HepG2 (cell line): ENCODE measurements at regions not wholly inside any gene's neighbourhood (a gene's known extent, or its start where the extent isn't known, plus 50 kb on each side); places are given as distances from the start of the nearest gene placed in this dataset.

Source experiments
- ARNT2 ChIP-seq: sonication (generic); formaldehyde crosslinking; IDR thresholded peaks from 2 replicates; pipeline ENCODE4 v1.8.0; 2022; ENCODE audit warnings: mild to moderate bottlenecking, low read depth, missing genetic modification reagents, moderate library complexity
- BRCA1 ChIP-seq: sonication (generic); formaldehyde crosslinking; IDR thresholded peaks from 2 replicates; pipeline ENCODE4 v1.4.0; 2020; ENCODE audit warnings: missing genetic modification reagents
- FOXA3 ChIP-seq: IDR thresholded peaks from 2 replicates; pipeline ENCODE4 v1.6.1; 2016; ENCODE audit warnings: missing genetic modification reagents, missing compliant biosample characterization
- GTF2F1 ChIP-seq: fragments of 150-350 bp; IDR thresholded peaks from 2 replicates; pipeline ENCODE4 v1.6.1; 2014; ENCODE audit warnings: low read length
- HNRNPUL1 ChIP-seq: fragments of 200-400 bp; formaldehyde crosslinking; IDR thresholded peaks from 2 replicates; pipeline ENCODE4 v1.6.1; 2017; ENCODE audit warnings: low read depth, mild to moderate bottlenecking, low read length, moderate library complexity
- MYNN ChIP-seq: sonication (generic); formaldehyde crosslinking; IDR thresholded peaks from 2 replicates; pipeline ENCODE4 v1.4.0; 2020; ENCODE audit warnings: mild to moderate bottlenecking, low read depth, missing genetic modification reagents
- PRMT3 ChIP-seq: sonication (generic); formaldehyde crosslinking; IDR thresholded peaks from 2 replicates; pipeline ENCODE4 v1.8.1; 2022; ENCODE audit warnings: low read depth, mild to moderate bottlenecking, moderate library complexity, missing genetic modification reagents, borderline replicate concordance
- SMYD3 ChIP-seq: sonication (generic); formaldehyde crosslinking; IDR thresholded peaks from 2 replicates; pipeline ENCODE4 v1.8.1; 2023; ENCODE audit warnings: mild to moderate bottlenecking, missing genetic modification reagents
- SOX5 ChIP-seq: IDR thresholded peaks from 2 replicates; pipeline ENCODE4 v1.6.1; 2016; ENCODE audit warnings: borderline replicate concordance
- STAG1 ChIP-seq: sonication (generic); formaldehyde crosslinking; IDR thresholded peaks from 2 replicates; pipeline ENCODE4 v1.4.0; 2020; ENCODE audit warnings: missing genetic modification reagents
- TSC22D2 ChIP-seq: sonication (generic); formaldehyde crosslinking; IDR thresholded peaks from 2 replicates; pipeline ENCODE4 v1.5.1; 2020; ENCODE audit warnings: missing genetic modification reagents, mild to moderate bottlenecking, borderline replicate concordance
- ZBTB42 ChIP-seq: sonication (generic); formaldehyde crosslinking; IDR thresholded peaks from 2 replicates; pipeline ENCODE4 v1.5.0; 2020; ENCODE audit warnings: mild to moderate bottlenecking, missing genetic modification reagents
- ZBTB7A ChIP-seq: sonication (generic); formaldehyde crosslinking; IDR thresholded peaks from 2 replicates; pipeline ENCODE4 v1.8.0; 2022; ENCODE audit warnings: mild to moderate bottlenecking, missing genetic modification reagents
- ZNF333 ChIP-seq: sonication (generic); formaldehyde crosslinking; IDR thresholded peaks from 2 replicates; pipeline ENCODE4 v1.4.0; 2020; ENCODE audit warnings: mild to moderate bottlenecking, missing genetic modification reagents, borderline replicate concordance
- ZNF543 ChIP-seq: sonication (generic); formaldehyde crosslinking; IDR thresholded peaks from 2 replicates; pipeline ENCODE4 v1.4.0; 2020; ENCODE audit warnings: mild to moderate bottlenecking, missing genetic modification reagents
- ZNF674 ChIP-seq: sonication (generic); formaldehyde crosslinking; IDR thresholded peaks from 2 replicates; pipeline ENCODE4 v1.5.0; 2020; ENCODE audit warnings: low read depth, mild to moderate bottlenecking, missing genetic modification reagents
- TF ChIP-seq, protein P1 (sequence below): sonication (generic); formaldehyde crosslinking; IDR thresholded peaks from 2 replicates; pipeline ENCODE4 v1.4.0; 2020; ENCODE audit warnings: mild to moderate bottlenecking, missing genetic modification reagents
- TF ChIP-seq, protein P2 (sequence below): sonication (generic); formaldehyde crosslinking; IDR thresholded peaks from 2 replicates; pipeline ENCODE4 v1.9.0; 2021; ENCODE audit warnings: missing genetic modification reagents, mild to moderate bottlenecking, borderline replicate concordance
- TF ChIP-seq, protein P3 (sequence below): sonication (generic); formaldehyde crosslinking; IDR thresholded peaks from 2 replicates; pipeline ENCODE4 v1.4.0; 2020; ENCODE audit warnings: missing genetic modification reagents, borderline replicate concordance
- TF ChIP-seq, protein P4 (sequence below): sonication (generic); formaldehyde crosslinking; IDR thresholded peaks from 2 replicates; pipeline ENCODE4 v1.5.0; 2020; ENCODE audit warnings: mild to moderate bottlenecking, missing genetic modification reagents
- TF ChIP-seq, protein P5 (sequence below): IDR thresholded peaks from 2 replicates; pipeline ENCODE4 v1.6.1; 2016; ENCODE audit warnings: control low read depth

DNA sequence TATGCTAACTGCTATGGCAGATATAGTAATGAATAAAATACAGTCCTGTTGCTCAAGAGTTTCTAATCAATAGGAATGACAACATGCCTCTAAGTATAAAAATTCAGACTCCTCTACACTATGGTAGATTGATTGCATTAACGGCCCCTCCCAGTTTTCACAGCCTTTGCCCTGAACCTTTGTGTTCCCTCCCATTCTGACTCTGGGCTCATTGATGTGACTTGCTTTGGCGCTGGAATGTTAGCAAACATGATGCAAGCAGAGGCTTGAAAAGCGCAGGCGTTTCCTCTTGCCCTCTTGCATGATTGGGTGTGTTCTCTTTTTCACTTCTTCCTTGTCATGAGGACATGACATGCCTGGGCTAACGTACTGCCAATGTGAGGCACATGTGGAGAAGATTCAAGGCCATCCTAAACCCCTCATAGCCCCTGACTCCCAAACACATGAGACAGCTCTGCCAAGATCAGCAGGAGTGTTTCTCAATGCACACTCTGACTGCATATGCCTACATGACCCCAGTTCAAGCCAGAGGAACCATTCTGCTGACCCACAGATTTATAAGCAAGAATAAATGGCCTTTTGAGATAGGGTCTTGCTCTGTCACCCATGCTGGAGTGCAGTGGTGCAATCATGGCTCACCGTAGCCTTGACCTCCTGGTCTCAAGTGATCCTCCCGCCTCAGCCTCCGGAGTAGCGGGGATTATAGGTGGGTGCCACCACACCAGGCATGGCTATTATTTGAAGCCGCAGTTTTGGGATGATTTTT is 49.7 kb upstream of the CD28 start (continued):
- TF ChIP-seq, protein P1, sequence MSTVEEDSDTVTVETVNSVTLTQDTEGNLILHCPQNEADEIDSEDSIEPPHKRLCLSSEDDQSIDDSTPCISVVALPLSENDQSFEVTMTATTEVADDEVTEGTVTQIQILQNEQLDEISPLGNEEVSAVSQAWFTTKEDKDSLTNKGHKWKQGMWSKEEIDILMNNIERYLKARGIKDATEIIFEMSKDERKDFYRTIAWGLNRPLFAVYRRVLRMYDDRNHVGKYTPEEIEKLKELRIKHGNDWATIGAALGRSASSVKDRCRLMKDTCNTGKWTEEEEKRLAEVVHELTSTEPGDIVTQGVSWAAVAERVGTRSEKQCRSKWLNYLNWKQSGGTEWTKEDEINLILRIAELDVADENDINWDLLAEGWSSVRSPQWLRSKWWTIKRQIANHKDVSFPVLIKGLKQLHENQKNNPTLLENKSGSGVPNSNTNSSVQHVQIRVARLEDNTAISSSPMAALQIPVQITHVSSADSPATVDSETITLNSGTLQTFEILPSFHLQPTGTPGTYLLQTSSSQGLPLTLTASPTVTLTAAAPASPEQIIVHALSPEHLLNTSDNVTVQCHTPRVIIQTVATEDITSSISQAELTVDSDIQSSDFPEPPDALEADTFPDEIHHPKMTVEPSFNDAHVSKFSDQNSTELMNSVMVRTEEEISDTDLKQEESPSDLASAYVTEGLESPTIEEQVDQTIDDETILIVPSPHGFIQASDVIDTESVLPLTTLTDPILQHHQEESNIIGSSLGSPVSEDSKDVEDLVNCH: no peak
- TF ChIP-seq, protein P2, sequence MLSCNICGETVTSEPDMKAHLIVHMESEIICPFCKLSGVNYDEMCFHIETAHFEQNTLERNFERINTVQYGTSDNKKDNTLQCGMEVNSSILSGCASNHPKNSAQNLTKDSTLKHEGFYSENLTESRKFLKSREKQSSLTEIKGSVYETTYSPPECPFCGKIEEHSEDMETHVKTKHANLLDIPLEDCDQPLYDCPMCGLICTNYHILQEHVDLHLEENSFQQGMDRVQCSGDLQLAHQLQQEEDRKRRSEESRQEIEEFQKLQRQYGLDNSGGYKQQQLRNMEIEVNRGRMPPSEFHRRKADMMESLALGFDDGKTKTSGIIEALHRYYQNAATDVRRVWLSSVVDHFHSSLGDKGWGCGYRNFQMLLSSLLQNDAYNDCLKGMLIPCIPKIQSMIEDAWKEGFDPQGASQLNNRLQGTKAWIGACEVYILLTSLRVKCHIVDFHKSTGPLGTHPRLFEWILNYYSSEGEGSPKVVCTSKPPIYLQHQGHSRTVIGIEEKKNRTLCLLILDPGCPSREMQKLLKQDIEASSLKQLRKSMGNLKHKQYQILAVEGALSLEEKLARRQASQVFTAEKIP (CRISPR knock-in tag): no peak
- no peak for TF ChIP-seq STAG1 (CRISPR knock-in tag)
- no peak for TF ChIP-seq BRCA1 (CRISPR knock-in tag)
- no peak for TF ChIP-seq TSC22D2
- no peak for TF ChIP-seq ZNF674 (CRISPR knock-in tag)
- TF ChIP-seq, protein P3, sequence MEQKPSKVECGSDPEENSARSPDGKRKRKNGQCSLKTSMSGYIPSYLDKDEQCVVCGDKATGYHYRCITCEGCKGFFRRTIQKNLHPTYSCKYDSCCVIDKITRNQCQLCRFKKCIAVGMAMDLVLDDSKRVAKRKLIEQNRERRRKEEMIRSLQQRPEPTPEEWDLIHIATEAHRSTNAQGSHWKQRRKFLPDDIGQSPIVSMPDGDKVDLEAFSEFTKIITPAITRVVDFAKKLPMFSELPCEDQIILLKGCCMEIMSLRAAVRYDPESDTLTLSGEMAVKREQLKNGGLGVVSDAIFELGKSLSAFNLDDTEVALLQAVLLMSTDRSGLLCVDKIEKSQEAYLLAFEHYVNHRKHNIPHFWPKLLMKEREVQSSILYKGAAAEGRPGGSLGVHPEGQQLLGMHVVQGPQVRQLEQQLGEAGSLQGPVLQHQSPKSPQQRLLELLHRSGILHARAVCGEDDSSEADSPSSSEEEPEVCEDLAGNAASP (CRISPR knock-in tag): peak; percentile 47; the same call in 1 of the 2 replicates
- 0 out of 2 replicates have a peak, but pooled peaks have one; percentile 37 for TF ChIP-seq ZBTB7A (CRISPR knock-in tag)
- 0 out of 2 replicates have a peak, but pooled peaks have one; percentile 60 for TF ChIP-seq PRMT3 (CRISPR knock-in tag)
- TF ChIP-seq, protein P4, sequence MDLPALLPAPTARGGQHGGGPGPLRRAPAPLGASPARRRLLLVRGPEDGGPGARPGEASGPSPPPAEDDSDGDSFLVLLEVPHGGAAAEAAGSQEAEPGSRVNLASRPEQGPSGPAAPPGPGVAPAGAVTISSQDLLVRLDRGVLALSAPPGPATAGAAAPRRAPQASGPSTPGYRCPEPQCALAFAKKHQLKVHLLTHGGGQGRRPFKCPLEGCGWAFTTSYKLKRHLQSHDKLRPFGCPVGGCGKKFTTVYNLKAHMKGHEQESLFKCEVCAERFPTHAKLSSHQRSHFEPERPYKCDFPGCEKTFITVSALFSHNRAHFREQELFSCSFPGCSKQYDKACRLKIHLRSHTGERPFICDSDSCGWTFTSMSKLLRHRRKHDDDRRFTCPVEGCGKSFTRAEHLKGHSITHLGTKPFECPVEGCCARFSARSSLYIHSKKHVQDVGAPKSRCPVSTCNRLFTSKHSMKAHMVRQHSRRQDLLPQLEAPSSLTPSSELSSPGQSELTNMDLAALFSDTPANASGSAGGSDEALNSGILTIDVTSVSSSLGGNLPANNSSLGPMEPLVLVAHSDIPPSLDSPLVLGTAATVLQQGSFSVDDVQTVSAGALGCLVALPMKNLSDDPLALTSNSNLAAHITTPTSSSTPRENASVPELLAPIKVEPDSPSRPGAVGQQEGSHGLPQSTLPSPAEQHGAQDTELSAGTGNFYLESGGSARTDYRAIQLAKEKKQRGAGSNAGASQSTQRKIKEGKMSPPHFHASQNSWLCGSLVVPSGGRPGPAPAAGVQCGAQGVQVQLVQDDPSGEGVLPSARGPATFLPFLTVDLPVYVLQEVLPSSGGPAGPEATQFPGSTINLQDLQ (CRISPR knock-in tag): no peak; the same call in 1 of the 2 replicates
- TF ChIP-seq MYNN (CRISPR knock-in tag): 0 out of 2 replicates have a peak, but pooled peaks have one; percentile 80
- TF ChIP-seq ARNT2 (CRISPR knock-in tag): peak; percentile 80
- TF ChIP-seq ZNF543 (CRISPR knock-in tag): 0 out of 2 replicates have a peak, but pooled peaks have one; percentile 50
- peak; percentile 88 for TF ChIP-seq SOX5
- TF ChIP-seq, protein P5, sequence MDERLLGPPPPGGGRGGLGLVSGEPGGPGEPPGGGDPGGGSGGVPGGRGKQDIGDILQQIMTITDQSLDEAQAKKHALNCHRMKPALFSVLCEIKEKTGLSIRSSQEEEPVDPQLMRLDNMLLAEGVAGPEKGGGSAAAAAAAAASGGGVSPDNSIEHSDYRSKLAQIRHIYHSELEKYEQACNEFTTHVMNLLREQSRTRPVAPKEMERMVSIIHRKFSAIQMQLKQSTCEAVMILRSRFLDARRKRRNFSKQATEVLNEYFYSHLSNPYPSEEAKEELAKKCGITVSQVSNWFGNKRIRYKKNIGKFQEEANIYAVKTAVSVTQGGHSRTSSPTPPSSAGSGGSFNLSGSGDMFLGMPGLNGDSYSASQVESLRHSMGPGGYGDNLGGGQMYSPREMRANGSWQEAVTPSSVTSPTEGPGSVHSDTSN (CRISPR knock-in tag): no peak
- no peak for TF ChIP-seq SMYD3 (CRISPR knock-in tag)
- TF ChIP-seq HNRNPUL1: no peak
- TF ChIP-seq ZNF333 (CRISPR knock-in tag): no peak
- peak; percentile 92 for TF ChIP-seq FOXA3
- no peak for TF ChIP-seq GTF2F1
- no peak for TF ChIP-seq ZBTB42 (CRISPR knock-in tag)
